Neuronal stem cell (in vitro differentiated cells): ENCODE measurements at regions not wholly inside any gene's neighbourhood (a gene's known extent, or its start where the extent isn't known, plus 50 kb on each side); places are given as distances from the start of the nearest gene placed in this dataset.

Source experiments
- DNase-seq: peaks from one replicate; pipeline ENCODE4 v3.0.0-alpha.2; 2013; ENCODE audit warnings: low spot score
- H2AFZ ChIP-seq: one replicate; pipeline ENCODE4 v1.6.1; 2013; ENCODE audit warnings: mild to moderate bottlenecking, low read length, inconsistent platforms
- H2AK5ac ChIP-seq: 2 replicates; pipeline ENCODE4 v1.6.1; 2013; ENCODE audit warnings: low read depth, mild to moderate bottlenecking, inconsistent platforms, low read length, moderate library complexity, mixed read lengths
- H2BK120ac ChIP-seq: 2 replicates; pipeline ENCODE4 v1.6.1; 2013; ENCODE audit warnings: low read depth, mild to moderate bottlenecking, inconsistent platforms, low read length, moderate library complexity, mixed read lengths
- H2BK12ac ChIP-seq: one replicate; pipeline ENCODE4 v1.6.1; 2013; ENCODE audit warnings: low read length, inconsistent platforms
- H2BK15ac ChIP-seq: 2 replicates; pipeline ENCODE4 v1.6.1; 2013; ENCODE audit warnings: mild to moderate bottlenecking, low read length, inconsistent platforms, mixed read lengths
- H2BK5ac ChIP-seq: one replicate; pipeline ENCODE4 v1.6.1; 2013; ENCODE audit warnings: inconsistent platforms, mild to moderate bottlenecking, low read length, moderate library complexity
- H3K14ac ChIP-seq: one replicate; pipeline ENCODE4 v1.6.1; 2013; ENCODE audit warnings: low read length, inconsistent platforms
- H3K18ac ChIP-seq: 2 replicates; pipeline ENCODE4 v1.6.1; 2013; ENCODE audit warnings: low read length, inconsistent platforms
- H3K23ac ChIP-seq: 2 replicates; pipeline ENCODE4 v1.6.1; 2013; ENCODE audit warnings: low read depth, mild to moderate bottlenecking, mixed read lengths, low read length, inconsistent platforms; ENCODE audit not compliant: poor library complexity
- H3K27ac ChIP-seq: replicated peaks from 3 replicates; pipeline ENCODE4 v1.5.1; 2013; ENCODE audit warnings: low read length, inconsistent platforms
- H3K27me3 ChIP-seq, 3 experiments: 2 replicates each; pipeline ENCODE4 v1.6.1; 2013; ENCODE audit warnings: low read length in 3 of 3, mild to moderate bottlenecking in 2 of 3, inconsistent platforms in 1 of 3, low read depth in 1 of 3, mixed read lengths in 1 of 3, moderate library complexity in 1 of 3; ENCODE audit not compliant: control insufficient read depth in 3 of 3, insufficient read depth in 3 of 3
- H3K36me3 ChIP-seq, 2 donors: replicated peaks in 1 of 2; 2 replicates each; pipeline ENCODE4 v1.6.1; 2013; ENCODE audit warnings: low read length in 2 of 2; ENCODE audit not compliant: control insufficient read depth in 2 of 2, insufficient read depth in 2 of 2
- H3K4ac ChIP-seq: 2 replicates; pipeline ENCODE4 v1.6.1; 2013; ENCODE audit warnings: inconsistent platforms, mild to moderate bottlenecking, low read length, moderate library complexity
- H3K4me1 ChIP-seq, 2 donors: 1 replicate in 1 of 2; 2 replicates in 1 of 2; pipeline ENCODE4 v1.6.1; 2013; ENCODE audit warnings: low read length in 2 of 2, low read depth in 1 of 2; ENCODE audit not compliant: control insufficient read depth in 2 of 2, insufficient read depth in 1 of 2
- H3K4me2 ChIP-seq: one replicate; pipeline ENCODE4 v1.6.1; 2013; ENCODE audit warnings: mild to moderate bottlenecking, low read length, inconsistent platforms; ENCODE audit not compliant: insufficient read depth, poor library complexity, severe bottlenecking
- H3K4me3 ChIP-seq, 2 donors: 2 replicates each; pipeline ENCODE4 v1.5.1; 2013; ENCODE audit warnings: low read length in 2 of 2, mild to moderate bottlenecking in 2 of 2, inconsistent platforms in 1 of 2, moderate library complexity in 1 of 2
- H3K79me1 ChIP-seq: one replicate; pipeline ENCODE4 v1.6.1; 2013; ENCODE audit warnings: low read depth, mild to moderate bottlenecking, inconsistent platforms, low read length, moderate library complexity
- H3K9ac ChIP-seq: one replicate; pipeline ENCODE4 v1.6.1; 2013; ENCODE audit warnings: mild to moderate bottlenecking, low read depth, low read length, inconsistent platforms; ENCODE audit not compliant: poor library complexity
- H3K9me3 ChIP-seq, 2 donors: replicated peaks in 1 of 2; 2 replicates each; pipeline versions ENCODE3 to v1.6.1; 2013; ENCODE audit warnings: low read length in 2 of 2, mild to moderate bottlenecking in 2 of 2, inconsistent platforms in 1 of 2, low read depth in 1 of 2, mixed read lengths in 1 of 2, moderate library complexity in 1 of 2; ENCODE audit not compliant: control insufficient read depth in 2 of 2, insufficient read depth in 1 of 2
- H4K8ac ChIP-seq: one replicate; pipeline ENCODE4 v1.6.1; 2013; ENCODE audit warnings: low read depth, mild to moderate bottlenecking, inconsistent platforms, low read length, moderate library complexity
- H4K91ac ChIP-seq: one replicate; pipeline ENCODE4 v1.6.1; 2013; ENCODE audit warnings: low read length, low read depth, mild to moderate bottlenecking, inconsistent platforms; ENCODE audit not compliant: poor library complexity
- WGBS, 2 donors: extraction: QIAGEN DNeasy Blood & Tissue Kit; methylation state at CpG; one replicate each; pipeline ENCODE4 v1.1.7; 2013; ENCODE audit warnings: missing lambda C conversion rate in 2 of 2, mixed read lengths in 1 of 2; ENCODE audit not compliant: insufficient read length in 2 of 2, insufficient replicate concordance in 1 of 2; ENCODE audit errors: extremely low coverage in 2 of 2; 5-methylcytosine and 5-hydroxymethylcytosine counted together

DNA sequence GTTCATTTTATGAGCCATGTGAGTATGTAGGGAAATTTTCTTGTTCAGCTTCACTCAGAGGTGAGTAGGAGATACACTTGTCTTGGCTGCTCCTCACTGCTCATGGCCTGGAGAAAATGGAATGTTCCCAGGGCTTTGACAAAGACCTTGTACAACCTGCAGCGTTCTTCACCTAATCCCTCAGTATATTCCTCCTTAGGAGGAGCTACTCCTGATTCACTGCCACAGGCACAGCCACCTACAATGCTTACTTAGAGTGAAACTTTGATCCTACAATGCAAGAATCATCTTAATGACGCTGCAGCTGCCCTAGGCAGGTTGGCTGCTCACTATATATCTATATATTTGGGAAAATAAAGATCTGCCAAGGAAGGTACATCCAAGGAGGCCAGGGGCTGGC is 364.2 kb downstream of the KLF5 start:
- H4K91ac ChIP-seq, result no peak overlapping the region
- H3K4me2 ChIP-seq, result no peak overlapping the region
- no peak overlapping the region for H2AFZ ChIP-seq
- H3K4me3 ChIP-seq, result no peak overlapping the region
- no peaks in the 10 kb centered on the region for H3K9me3 ChIP-seq
- no peaks in the 10 kb centered on the region for H3K4me1 ChIP-seq
- H2BK5ac ChIP-seq, result no peak overlapping the region
- H2BK120ac ChIP-seq, result no peak overlapping the region
- H3K27ac ChIP-seq, result no peak overlapping the region
- no peaks in the 10 kb centered on the region for H3K36me3 ChIP-seq
- no peak overlapping the region for H2AK5ac ChIP-seq
- H3K23ac ChIP-seq, result no peak overlapping the region
- H3K4ac ChIP-seq, result no peak overlapping the region
- H2BK12ac ChIP-seq, result no peak overlapping the region
- H2BK15ac ChIP-seq, result no peak overlapping the region
- H3K79me1 ChIP-seq, result no peaks in the 10 kb centered on the region
- no peak overlapping the region for H3K18ac ChIP-seq
- DNase-seq, result no peak
- no CpG with 5 or more reads among the region's 2 CpGs for WGBS, 2 donors
- H4K8ac ChIP-seq, result no peak overlapping the region
- no peaks in the 10 kb centered on the region for H3K27me3 ChIP-seq
- H3K9ac ChIP-seq, result no peak overlapping the region
- no peak overlapping the region for H3K14ac ChIP-seq

DNA sequence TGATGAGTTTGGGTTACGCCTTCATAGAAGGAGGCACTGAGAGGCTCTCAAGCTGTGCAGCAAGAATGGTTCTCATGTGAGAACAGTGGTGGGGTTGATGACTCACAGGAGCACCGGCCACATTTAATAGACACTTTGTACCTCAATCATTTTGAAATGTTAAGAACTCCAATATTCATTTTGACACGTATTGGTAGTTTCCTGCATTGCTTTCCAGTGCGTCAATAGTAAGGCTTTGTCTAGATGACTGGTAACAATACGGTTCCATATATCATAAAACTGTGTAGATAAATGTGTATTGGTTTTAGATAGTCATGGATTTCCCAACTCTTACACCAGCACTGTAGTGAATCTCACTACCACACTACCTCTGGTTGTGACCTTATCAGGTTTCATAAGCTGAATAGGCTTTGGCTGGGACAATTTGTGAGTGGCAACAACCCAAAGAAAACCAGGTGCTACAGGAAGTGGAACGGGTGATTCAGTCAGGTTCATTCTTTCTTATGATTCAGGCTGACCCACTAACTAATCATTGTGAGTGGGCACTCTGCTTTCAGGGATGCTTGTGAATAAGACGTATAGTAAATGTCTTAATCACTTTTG is 362.6 kb downstream of the KLF5 start:
- H2BK120ac ChIP-seq, result no peak overlapping the region
- no peaks in the 10 kb centered on the region for H3K4me1 ChIP-seq
- no peak overlapping the region for H3K27ac ChIP-seq
- no peak overlapping the region for H4K91ac ChIP-seq
- H3K9ac ChIP-seq, result no peak overlapping the region
- DNase-seq, result no peak
- WGBS, 2 donors, result no CpG with 5 or more reads among the region's 7 CpGs
- H3K18ac ChIP-seq, result no peak overlapping the region
- no peak overlapping the region for H2AFZ ChIP-seq
- H3K9me3 ChIP-seq, result no peaks in the 10 kb centered on the region
- no peak overlapping the region for H2BK12ac ChIP-seq
- H3K36me3 ChIP-seq, result no peaks in the 10 kb centered on the region
- H3K4me2 ChIP-seq, result no peak overlapping the region
- H2AK5ac ChIP-seq, result no peak overlapping the region
- no peak overlapping the region for H3K23ac ChIP-seq
- no peak overlapping the region for H3K4ac ChIP-seq
- H4K8ac ChIP-seq, result no peak overlapping the region
- H2BK5ac ChIP-seq, result no peak overlapping the region
- no peaks in the 10 kb centered on the region for H3K79me1 ChIP-seq
- no peak overlapping the region for H3K14ac ChIP-seq
- no peaks in the 10 kb centered on the region for H3K27me3 ChIP-seq
- H3K4me3 ChIP-seq, result no peak overlapping the region
- no peak overlapping the region for H2BK15ac ChIP-seq

DNA sequence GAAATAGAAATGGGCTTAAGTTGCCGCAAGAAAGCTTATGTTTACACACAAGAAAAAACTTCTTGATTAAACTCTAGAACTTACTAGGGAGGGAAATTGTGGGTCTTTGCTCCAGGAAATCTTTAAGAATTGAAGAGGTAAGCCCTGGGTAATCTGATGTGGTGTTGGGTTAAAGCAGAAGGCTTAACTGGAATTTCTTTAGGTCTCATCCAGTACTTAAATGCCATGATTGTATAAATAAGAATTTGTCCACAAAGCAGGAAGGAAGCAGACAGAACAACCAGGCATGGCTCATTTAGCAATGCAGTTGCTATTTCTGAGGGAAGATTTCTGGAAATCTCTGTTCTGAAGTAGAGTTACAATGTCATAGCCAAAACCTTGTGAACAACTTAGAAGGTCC is 360.4 kb downstream of the KLF5 start:
- Histone ChIP-seq H2AK5ac (no peak overlapping the region), H2BK120ac (no peak overlapping the region), H3K36me3 (no peaks in the 10 kb centered on the region), H3K4ac (no peak overlapping the region), H3K14ac (no peak overlapping the region), H4K91ac (no peak overlapping the region), H3K9me3 (no peaks in the 10 kb centered on the region), H2BK15ac (no peak overlapping the region), H4K8ac (no peak overlapping the region), H3K27me3 (no peaks in the 10 kb centered on the region), H3K27ac (no peak overlapping the region), H3K9ac (no peak overlapping the region), H3K4me1 (peaks cover 0 to 2% of the 10 kb centered on the region in 2 donors), H3K18ac (no peak overlapping the region), H3K4me3 (no peak overlapping the region), H2BK5ac (no peak overlapping the region), H2AFZ (no peak overlapping the region), H3K79me1 (no peaks in the 10 kb centered on the region), H3K23ac (no peak overlapping the region), H3K4me2 (no peak overlapping the region), H2BK12ac (no peak overlapping the region)
- whole genome bisulfite sequencing, 2 donors, result no CpG with 5 or more reads among the region's 1 CpG
- DNase-seq, result no peak

DNA sequence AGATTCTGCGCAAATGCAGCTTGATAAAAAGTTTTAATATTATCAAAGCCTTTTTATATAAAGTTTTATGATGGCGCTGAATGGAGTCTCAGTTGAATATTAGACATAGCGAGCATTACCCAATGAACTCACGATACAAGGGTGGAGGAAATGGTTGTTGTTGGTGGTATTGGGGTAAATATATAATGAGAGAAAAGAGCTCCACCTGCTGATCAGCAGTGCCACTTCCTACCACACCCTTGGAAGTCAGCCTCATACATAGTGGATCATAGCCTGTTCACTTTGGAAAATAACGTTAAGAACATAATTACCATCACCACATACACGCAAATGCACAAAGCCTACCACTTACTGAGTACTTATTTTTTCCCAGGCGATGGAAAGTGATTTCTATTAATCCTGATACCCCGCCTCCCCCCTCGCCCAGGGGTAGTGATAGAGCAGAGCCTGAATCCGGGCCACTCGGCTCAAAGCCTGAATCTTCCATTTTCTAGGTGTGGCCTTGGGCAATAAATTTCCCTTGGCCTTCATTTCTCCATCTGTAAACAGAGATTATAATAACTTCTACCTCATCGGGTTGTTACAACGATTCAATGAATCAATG is 358.3 kb downstream of the KLF5 start:
- Histone ChIP-seq H3K27me3 (no peaks in the 10 kb centered on the region), H3K18ac (no peak overlapping the region), H2BK15ac (no peak overlapping the region), H4K8ac (no peak overlapping the region), H3K4me1 (peaks cover 0 to 2% of the 10 kb centered on the region in 2 donors), H3K79me1 (no peaks in the 10 kb centered on the region), H3K4me2 (no peak overlapping the region), H3K9ac (no peak overlapping the region), H2BK120ac (no peak overlapping the region), H3K36me3 (no peaks in the 10 kb centered on the region), H3K14ac (no peak overlapping the region), H2AFZ (no peak overlapping the region), H3K27ac (no peak overlapping the region), H3K4me3 (no peak overlapping the region), H3K4ac (no peak overlapping the region), H4K91ac (no peak overlapping the region), H2AK5ac (no peak overlapping the region), H2BK5ac (no peak overlapping the region), H2BK12ac (no peak overlapping the region), H3K23ac (no peak overlapping the region), H3K9me3 (no peaks in the 10 kb centered on the region)
- WGBS, 2 donors, result no CpG with 5 or more reads among the region's 13 CpGs
- no peak for DNase-seq
